Body of pancreas (tissue), 4 donors: ENCODE measurements at regions not wholly inside any gene's neighbourhood (a gene's known extent, or its start where the extent isn't known, plus 50 kb on each side); places are given as distances from the start of the nearest gene placed in this dataset.

Experiments
- ATAC-seq: fragments of 150-250 bp; one replicate; pipeline ENCODE4 v1.9.1; 2016
- DNase-seq, 4 donors: peaks; one replicate each; pipeline ENCODE4 v3.0.0-alpha.2; 2019
- H3K27ac ChIP-seq, 4 donors: fragments of 200-600 bp; sonication (generic); 1 replicate in 3 of 4; 2 replicates in 1 of 4; pipeline versions ENCODE4 v1.5.1 to v1.6.1; 2016 to 2019; ENCODE audit warnings: mild to moderate bottlenecking in 1 of 4, mixed read lengths in 1 of 4, moderate library complexity in 1 of 4
- H3K27me3 ChIP-seq, 2 donors: fragments of 200-600 bp; sonication (generic); one replicate each; pipeline ENCODE4 v1.6.0; 2016; ENCODE audit warnings: mild to moderate bottlenecking in 1 of 2
- H3K36me3 ChIP-seq, 2 donors: fragments of 200-600 bp; sonication (generic); replicated peaks in 1 of 2; 2 replicates each; pipeline ENCODE4 v1.5.1; 2016; ENCODE audit warnings: low read depth in 2 of 2; ENCODE audit not compliant: insufficient read depth in 1 of 2
- H3K4me1 ChIP-seq: fragments of 200-600 bp; sonication (generic); one replicate; pipeline ENCODE4 v1.6.0; 2016
- H3K4me3 ChIP-seq, 2 donors: fragments of 200-600 bp; sonication (generic); 1 replicate in 1 of 2; 2 replicates in 1 of 2; pipeline ENCODE4 v1.5.1; 2016 to 2019
- H3K9me3 ChIP-seq, 3 donors: fragments of 200-600 bp; sonication (generic); 1 replicate in 2 of 3; 2 replicates in 1 of 3; pipeline ENCODE4 v1.5.1; 2016
- POLR2A ChIP-seq, 3 donors: fragments of 450-650 bp; IDR thresholded peaks; one replicate each; pipeline ENCODE4 v1.6.1; 2016; ENCODE audit warnings: antibody characterized with exemption in 3 of 3, mild to moderate bottlenecking in 2 of 3
- WGBS, 2 donors: methylation state at CpG; one replicate each; pipeline ENCODE4 v1.1.5; 2017; 5-methylcytosine and 5-hydroxymethylcytosine counted together
- intact Hi-C: fragments of 100-400 bp; cut with DNase I; formaldehyde crosslinking; loops from one replicate; pipeline ENCODE4 v1.15.1; 2023
- TF ChIP-seq, protein P1 (sequence below), 7 experiments: fragments of 450-650 bp in 4 of 7; fragments of 200-600 bp in 3 of 7; sonication (generic) in 3 of 7; IDR thresholded peaks; one replicate each; pipeline ENCODE4 v1.5.1; 2016 to 2019; ENCODE audit warnings: antibody characterized with exemption in 7 of 7

DNA sequence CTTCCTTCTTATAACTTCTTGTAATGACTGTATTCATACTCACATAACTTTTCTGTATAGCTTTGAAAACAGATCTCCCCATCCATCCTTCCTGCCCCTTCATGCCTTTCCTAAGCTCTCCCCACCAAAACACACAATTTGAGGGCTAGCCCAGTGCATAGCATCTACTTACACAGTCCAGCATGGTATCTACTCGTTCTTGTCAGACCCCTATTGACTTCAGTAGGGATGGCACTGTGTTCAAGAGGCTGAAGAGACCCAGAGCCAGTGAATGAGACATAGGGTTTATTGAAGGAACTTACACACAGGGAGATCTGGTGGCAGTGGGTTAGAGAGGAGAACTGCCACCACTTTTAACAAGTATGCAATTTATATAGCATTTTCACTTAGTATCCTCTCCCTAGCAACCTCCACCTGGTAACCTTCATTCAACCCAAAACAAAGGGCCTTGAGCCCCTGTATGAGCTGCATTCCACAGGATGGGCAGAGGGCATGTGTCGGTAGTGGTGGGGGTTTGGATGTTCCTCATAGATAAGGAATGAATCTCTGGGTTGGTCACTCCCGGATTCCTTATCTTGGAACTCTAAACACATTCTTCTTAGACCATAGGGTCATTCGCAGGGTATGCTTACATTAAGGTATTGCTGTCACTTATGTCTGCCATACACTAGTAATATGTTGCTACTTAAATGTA lies 64.9 kb upstream of the GNG12 start:
- no peak for TF ChIP-seq POLR2A (IDR thresholded peaks at IDR 0.05)
- TF ChIP-seq, protein P1, sequence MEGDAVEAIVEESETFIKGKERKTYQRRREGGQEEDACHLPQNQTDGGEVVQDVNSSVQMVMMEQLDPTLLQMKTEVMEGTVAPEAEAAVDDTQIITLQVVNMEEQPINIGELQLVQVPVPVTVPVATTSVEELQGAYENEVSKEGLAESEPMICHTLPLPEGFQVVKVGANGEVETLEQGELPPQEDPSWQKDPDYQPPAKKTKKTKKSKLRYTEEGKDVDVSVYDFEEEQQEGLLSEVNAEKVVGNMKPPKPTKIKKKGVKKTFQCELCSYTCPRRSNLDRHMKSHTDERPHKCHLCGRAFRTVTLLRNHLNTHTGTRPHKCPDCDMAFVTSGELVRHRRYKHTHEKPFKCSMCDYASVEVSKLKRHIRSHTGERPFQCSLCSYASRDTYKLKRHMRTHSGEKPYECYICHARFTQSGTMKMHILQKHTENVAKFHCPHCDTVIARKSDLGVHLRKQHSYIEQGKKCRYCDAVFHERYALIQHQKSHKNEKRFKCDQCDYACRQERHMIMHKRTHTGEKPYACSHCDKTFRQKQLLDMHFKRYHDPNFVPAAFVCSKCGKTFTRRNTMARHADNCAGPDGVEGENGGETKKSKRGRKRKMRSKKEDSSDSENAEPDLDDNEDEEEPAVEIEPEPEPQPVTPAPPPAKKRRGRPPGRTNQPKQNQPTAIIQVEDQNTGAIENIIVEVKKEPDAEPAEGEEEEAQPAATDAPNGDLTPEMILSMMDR (IDR thresholded peaks at IDR 0.05), result no peak
- no peak overlapping the region for H3K4me3 ChIP-seq
- intact Hi-C loops, result no loop called here
- no peaks in the 10 kb centered on the region for H3K9me3 ChIP-seq
- DNase-seq, result no peak
- no peaks in the 10 kb centered on the region for H3K4me1 ChIP-seq
- H3K27me3 ChIP-seq, result no peaks in the 10 kb centered on the region
- WGBS, 2 donors, result 71 to 76% methylated on average over 4 of the region's 4 CpGs
- H3K36me3 ChIP-seq, result no peaks in the 10 kb centered on the region
- ATAC-seq, result no peak
- H3K27ac ChIP-seq, result peak overlapping the region in 1 of 4 donors; percentile 81

DNA sequence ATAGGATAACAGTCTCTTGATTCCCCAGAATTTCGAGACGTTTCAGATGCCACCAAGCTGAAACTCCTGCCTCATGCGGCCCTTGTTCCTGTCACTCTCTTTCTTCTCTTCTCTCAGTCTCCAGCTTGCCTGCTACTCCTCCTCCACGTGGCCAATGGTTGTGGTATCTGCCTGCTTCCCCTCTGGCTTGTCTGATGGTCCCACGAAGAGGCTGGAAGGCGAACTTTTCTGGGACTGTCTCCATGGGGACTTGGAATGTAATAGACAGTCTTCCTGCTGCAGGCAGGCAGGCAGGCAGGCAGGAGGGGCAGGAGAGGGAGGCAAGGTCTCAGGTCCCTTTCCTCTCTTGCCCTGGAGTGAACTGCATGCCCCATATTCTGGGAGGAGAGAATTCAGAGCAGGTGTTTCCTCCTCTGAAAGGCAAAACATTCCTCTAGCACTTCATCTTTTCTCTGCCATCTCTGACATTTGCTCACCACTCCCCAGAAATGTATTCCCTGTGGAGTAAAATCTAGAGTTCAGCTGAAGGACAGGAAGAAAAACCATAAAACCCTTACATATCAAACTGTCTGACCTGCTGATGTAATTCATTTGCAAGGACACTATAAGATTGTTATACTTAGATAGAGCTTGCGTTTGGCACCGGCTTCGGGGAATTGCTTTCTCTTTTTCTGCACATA lies 64.1 kb upstream of the GNG12 start:
- Histone ChIP-seq H3K36me3 (no peaks in the 10 kb centered on the region), H3K27ac (peak overlapping the region in 2 of 4 donors; percentile 62 to 81), H3K9me3 (no peaks in the 10 kb centered on the region), H3K27me3 (no peaks in the 10 kb centered on the region), H3K4me3 (no peak overlapping the region), H3K4me1 (no peaks in the 10 kb centered on the region)
- 18 to 30% methylated on average over 9 of the region's 9 CpGs for WGBS, 2 donors
- ATAC-seq (peak; percentile 51), DNase-seq (no peak)
- intact Hi-C loops, result no loop called here
- TF ChIP-seq POLR2A (IDR thresholded peaks at IDR 0.05), result no peak
- TF ChIP-seq, protein P1 (IDR thresholded peaks at IDR 0.05), result no peak

DNA sequence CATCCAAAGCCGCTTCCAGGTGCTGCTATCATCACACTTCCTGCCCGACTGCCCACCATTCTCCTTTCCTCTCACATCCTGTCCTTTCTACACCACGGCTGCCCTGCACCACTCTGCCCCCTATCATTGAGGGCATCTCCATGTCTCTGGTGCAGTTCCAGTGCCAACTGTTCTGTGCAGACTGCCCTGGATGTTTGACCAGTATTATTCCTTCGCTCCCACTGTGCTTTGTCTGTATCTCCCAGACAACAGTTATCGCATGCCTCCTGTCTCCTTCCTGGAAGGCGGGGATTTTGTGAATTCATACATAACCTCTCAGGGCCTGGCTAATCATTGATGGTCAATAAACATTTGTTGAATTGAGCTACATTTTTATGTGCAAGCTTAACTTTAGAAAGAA lies 63.6 kb upstream of the GNG12 start:
- ATAC-seq (peak; percentile 85), DNase-seq (peak in 2 of 4 donors; percentile 16 to 47)
- 25 to 30% methylated on average over 6 of the region's 6 CpGs for WGBS, 2 donors
- intact Hi-C loops, result no loop called here
- H3K27ac ChIP-seq, result peak overlapping the region in 2 of 4 donors; percentile 62 to 81
- no peaks in the 10 kb centered on the region for H3K36me3 ChIP-seq
- TF ChIP-seq, protein P1 (IDR thresholded peaks at IDR 0.05), result no peak
- no peak for TF ChIP-seq POLR2A (IDR thresholded peaks at IDR 0.05)
- H3K4me1 ChIP-seq, result no peaks in the 10 kb centered on the region
- H3K4me3 ChIP-seq, result no peak overlapping the region
- H3K27me3 ChIP-seq, result no peaks in the 10 kb centered on the region
- H3K9me3 ChIP-seq, result no peaks in the 10 kb centered on the region

DNA sequence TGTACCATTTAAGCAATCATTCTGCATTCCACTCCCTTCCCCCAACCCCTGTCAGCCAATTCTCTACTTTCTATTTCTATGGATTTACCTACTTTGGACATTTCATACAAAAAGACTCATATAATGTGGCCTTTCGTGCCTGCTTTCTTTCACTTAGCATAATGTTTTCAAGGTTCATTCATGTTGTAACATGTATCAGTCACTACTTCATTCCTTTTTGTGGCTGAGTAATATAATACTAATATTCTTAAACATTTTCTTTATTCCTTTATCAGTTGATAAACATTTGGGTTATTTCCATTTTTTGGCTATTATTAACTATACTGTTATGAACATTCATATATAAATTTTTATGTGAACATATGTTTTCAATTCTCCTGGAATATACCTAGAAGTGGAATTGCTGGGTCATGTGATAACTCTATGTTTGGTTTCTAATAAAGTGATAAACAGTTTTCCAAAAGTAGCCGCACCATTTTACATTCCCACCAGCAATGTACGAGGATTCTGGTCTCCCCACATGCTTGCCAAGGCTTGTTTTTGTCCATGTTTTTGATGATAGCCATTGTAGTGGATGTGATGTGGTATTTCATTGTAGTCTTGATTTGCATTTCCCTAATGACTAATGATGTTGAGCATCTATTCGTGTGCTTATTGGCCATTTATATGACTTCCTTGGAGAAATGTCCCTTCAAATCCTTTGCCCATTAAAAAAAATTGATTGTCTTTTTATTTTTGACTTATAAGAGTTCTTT lies 61.9 kb upstream of the GNG12 start:
- intact Hi-C loops, result no loop called here
- 84 to 85% methylated on average over 4 of the region's 4 CpGs for WGBS, 2 donors
- Histone ChIP-seq H3K4me1 (no peaks in the 10 kb centered on the region), H3K27ac (no peak overlapping the region), H3K4me3 (no peak overlapping the region), H3K9me3 (no peaks in the 10 kb centered on the region), H3K27me3 (no peaks in the 10 kb centered on the region), H3K36me3 (no peaks in the 10 kb centered on the region)
- TF ChIP-seq, protein P1 (IDR thresholded peaks at IDR 0.05), result no peak
- TF ChIP-seq POLR2A (IDR thresholded peaks at IDR 0.05), result no peak
- ATAC-seq, result no peak
- no peak for DNase-seq
